WTC11 (cell line): ENCODE measurements at regions not wholly inside any gene's neighbourhood (a gene's known extent, or its start where the extent isn't known, plus 50 kb on each side); places are given as distances from the start of the nearest gene placed in this dataset.

Experiments used
- ATF2 ChIP-seq: sonication (generic); formaldehyde crosslinking; IDR thresholded peaks from 2 replicates; pipeline ENCODE4 v1.8.1; 2022; ENCODE audit warnings: low read depth, missing genetic modification reagents, borderline replicate concordance
- CTCF ChIP-seq: fragments of 200-600 bp; IDR thresholded peaks from 2 replicates; pipeline ENCODE4 v1.8.0; 2022; ENCODE audit warnings: antibody characterized with exemption
- JUN ChIP-seq: sonication (generic); formaldehyde crosslinking; IDR thresholded peaks from 2 replicates; pipeline ENCODE4 v1.8.0; 2023; ENCODE audit warnings: mild to moderate bottlenecking, missing genetic modification reagents
- NFYB ChIP-seq: sonication (generic); formaldehyde crosslinking; conservative IDR thresholded peaks from 2 replicates; pipeline ENCODE4 v1.8.0; 2022; ENCODE audit warnings: low read depth, missing genetic modification reagents
- NR2C2 ChIP-seq: sonication (generic); formaldehyde crosslinking; IDR thresholded peaks from 2 replicates; pipeline ENCODE4 v1.8.0; 2022; ENCODE audit warnings: mild to moderate bottlenecking, missing genetic modification reagents

- TF ChIP-seq JUN (CRISPR knock-in tag) (no peak), CTCF (no peak), NR2C2 (CRISPR knock-in tag) (no peak), NFYB (CRISPR knock-in tag) (no peak), ATF2 (CRISPR knock-in tag) (no peak)
Observed at GRCh38 chr7:156185076-156185475, 372.8 kb upstream of the SHH start.
